ENCODE measurements at regions not wholly inside any gene's neighbourhood (a gene's known extent, or its start where the extent isn't known, plus 50 kb on each side); places are given as distances from the start of the nearest gene placed in this dataset.

DNA sequence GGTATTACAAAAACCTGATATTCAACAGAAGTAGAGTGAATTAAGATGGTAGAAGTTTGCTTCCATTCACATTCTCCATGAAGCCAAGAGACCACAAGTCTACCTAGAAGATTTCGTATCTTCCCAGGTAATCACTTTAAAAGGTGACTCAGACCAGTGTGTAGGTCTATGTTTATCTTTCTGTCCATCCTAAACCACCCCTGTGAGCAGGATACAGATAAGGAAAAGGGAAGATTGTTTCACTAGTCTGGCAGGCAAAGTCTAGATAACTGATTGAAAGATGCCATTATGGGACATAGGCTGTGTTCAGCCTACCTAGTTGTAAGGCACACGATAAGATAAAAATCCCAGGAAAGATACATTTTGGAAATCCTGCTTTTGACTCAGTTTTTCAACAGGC is 244.3 kb upstream of the NWD2 start:
- DNase-seq: no peak

DNA sequence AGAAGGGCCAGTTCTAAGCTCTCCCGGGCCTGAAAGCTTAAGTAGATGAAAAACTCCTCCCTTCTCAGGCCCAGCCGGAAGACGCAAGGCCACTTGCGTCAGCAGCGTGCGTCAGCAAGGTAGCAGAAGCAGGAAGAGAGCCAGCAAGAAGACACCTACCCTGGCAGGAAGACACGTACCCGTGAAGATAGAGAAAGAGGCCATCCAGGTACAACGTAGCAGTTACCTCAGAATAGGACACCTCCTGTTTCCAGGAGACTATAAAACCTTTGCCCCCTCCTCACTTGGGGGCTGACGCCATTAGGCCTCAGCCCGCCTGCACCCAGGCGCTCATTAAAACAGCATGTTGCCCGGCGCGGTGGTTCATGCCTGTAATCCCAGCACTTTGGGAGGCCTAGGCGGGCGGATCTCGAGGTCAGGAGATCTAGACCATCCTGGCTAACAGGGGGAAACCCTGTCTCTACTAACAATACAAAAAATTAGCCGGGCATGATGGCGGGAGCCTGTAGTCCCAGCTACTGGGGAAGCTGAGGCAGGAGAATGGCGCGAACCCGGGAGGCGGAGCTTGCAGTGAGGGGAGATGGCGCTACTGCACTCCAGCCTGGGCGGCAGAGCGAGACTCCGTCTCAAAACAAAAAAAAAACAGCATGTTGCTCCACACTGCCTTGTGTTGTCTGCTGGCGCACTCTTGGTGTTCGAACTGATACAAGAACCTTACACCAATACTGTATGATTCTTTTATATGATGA is 242.7 kb upstream of the NWD2 start:
- DNase-seq: no peak

DNA sequence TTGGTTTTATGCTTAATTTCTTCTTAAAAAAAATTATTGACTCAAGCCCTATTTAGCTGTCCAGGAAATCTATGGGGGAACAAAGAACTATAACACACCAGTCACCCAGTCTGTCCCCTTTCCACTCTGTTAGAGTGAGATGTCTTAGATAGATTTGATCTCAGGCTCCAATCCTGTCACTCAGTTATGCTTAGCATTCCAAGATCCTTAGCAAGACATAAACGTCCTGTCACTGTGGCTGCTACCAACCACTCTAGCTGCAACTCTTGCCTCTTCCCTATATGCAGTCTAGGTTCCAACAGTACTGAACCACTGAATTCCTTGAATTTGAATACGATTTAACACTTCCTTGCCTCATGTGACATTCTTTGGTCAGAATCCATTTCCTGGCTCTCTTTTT is 241.9 kb upstream of the NWD2 start:
- DNase-seq: no peak

DNA sequence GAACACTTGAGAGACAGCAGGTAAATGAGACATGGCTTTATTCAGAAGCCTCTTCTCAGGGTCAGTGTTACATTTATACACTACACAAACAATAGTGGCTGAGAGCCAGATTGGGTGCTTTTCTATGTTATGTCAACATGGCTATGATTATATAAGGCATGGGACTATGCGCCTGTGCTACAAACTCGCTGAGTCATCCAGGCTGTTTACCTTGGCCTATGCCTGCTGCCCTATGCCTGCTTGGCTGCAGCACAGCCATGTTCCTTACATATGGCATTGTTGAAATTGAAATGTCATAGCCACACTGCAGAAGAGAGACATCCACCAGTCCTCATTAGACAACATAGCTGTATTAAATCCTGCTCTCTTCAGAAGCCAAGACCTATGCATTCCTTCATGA is 236.3 kb upstream of the NWD2 start:
- no peak for DNase-seq

DNA sequence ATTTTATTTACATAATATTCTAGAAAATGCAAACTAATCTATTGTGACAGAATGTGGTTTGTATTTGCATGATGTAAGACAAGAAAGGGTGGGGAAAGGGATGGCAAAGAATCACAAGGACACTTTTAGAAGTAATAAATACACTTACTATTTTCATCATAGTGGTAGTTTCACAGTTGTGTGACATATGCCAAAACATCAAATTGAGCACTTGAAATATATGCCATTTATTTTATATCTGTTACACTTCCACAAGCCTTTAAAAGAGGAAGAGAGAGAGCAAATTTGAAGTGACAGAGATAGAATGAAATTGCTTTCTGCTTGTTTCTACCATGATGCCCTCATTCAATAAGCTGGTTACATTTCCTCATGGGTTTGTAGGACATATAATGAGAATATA is 230.0 kb upstream of the NWD2 start:
- DNase-seq: no peak

DNA sequence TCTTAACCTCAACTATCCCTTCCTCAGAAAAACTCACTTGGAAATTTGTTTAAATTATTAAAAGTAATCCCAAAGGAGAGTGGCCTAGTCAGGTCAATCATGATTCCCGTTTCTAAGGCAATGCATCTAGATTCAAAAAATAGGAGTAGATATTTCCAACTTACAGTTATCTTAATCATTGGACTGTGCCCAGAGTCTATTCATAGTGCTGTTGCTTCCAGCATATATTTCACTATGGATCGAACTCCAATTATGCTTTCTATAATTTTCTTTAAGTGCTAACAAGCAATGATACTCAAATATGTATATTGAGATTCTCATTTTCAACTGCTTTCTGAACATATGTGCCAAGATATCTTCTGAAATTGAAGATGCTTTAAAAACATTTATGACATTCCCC is 229.2 kb upstream of the NWD2 start:
- no peak for DNase-seq

DNA sequence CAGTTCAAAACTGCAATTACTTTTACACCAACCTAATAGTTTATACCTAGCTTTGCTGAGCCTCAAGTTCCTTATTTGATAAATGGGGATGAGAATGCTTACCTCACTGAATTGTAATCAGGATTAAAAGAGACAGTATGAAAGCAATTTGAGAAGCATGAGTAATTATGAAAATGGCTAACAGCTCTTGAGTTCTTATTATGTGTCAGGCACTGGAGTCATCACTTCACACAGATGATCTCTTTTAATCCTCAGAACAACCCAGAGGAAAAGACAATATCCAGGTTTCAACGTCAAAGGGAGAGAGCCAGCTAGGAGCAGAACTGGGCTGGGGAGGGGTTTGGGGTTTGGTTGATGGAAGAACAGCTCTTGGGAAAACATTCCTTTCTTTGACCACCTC is 221.0 kb upstream of the NWD2 start:
- DNase-seq: no peak

DNA sequence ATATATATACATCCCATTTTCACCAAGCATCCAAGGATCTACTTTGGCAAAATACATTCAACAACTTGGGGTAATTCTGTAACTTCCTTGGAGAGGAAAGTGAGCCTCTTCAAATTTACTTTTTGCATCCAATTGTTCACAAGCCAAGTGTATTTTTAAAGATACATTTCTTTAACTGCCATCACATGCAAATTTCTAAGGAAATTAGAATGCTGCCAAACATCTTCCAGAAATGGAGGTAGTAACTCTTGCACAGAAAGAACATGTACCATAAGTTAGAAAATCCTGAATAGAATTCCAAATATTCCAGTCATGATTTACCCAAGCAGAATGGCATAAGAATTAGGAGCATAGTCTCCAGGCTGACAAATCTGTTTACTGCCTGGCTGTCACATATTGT is 220.5 kb upstream of the NWD2 start:
- no peak for DNase-seq

- DNase-seq: no peak
These were observed 203.7 kb upstream of the NWD2 start for GRCh38 chr4:37040816-37041215.

- DNase-seq: no peak
These were observed 201.2 kb upstream of the NWD2 start for GRCh38 chr4:37043342-37043741.

DNA sequence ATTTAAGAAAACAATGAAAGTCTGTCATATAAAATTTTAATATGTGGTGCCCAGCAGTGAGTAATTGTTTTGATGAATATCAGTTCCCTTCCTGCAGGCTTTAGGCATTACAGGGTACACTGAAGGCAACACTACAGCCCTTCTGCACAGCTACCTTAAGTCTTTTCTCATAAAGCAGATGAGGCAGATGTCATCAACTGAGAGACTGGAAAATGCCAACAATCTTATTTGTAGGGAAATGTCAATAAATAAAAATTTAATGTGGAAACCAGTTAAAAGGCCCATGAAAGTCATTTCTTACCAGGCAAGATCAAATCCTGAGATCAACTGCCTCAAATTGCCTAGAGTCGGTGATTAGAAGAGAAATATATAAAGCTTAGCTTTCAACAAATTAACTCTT is 193.4 kb upstream of the NWD2 start:
- no peak for DNase-seq

DNA sequence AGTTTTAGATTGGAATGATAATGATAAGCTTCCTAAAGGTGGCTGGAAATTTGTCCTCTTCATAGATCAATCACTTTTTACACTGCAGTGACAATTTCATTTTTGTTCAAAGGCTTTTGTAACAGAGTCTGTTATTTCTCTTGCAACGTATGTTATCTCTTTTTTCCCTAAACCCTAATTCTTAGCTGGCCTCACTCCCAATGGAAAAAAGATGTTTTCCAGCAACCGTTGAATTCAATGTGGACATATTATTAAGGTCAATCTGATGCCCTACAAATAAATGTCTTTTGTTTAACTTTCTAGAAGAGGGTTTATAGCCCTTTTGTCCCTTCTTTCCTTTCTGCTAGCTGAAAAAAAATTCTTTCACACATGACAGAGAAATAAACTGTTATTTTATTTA is 192.7 kb upstream of the NWD2 start:
- no peak for DNase-seq

DNA sequence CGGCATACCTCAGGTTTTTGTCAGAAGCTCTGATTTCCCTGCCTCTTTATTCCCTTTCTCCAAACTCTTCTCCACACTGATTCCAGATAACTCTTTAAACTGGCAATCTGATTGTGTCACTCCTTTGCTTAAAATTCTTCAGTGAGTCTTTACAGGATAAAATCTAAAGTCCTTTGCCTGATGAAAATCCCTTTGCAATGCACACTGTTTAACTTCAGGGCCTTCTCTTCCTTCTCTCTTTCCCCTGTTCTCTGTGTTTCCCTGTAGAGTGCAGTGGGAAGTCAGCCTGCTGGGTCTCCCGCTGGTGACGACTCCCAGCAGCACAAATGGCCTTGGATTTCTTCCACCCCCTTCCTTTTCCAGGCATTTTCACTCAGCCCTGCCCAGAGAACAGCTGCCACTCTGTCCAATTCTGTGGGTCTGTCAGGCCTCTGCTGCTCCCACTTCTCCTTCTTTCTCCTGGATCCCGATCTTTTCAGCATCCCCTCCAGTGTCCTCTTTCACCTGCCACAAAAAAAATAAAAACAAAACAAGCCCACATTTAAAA is 189.9 kb upstream of the NWD2 start:
- DNase-seq: no peak

GRCh38 chr4:37058826-37059225 is 185.7 kb upstream of the NWD2 start:
- no peak for DNase-seq

- DNase-seq: no peak
These were observed 178.4 kb upstream of the NWD2 start for GRCh38 chr4:37066159-37066558.

- DNase-seq: no peak
These were observed 176.0 kb upstream of the NWD2 start for GRCh38 chr4:37068580-37068979.

- no peak for DNase-seq
These were observed 174.5 kb upstream of the NWD2 start for GRCh38 chr4:37070041-37070440.

- no peak for DNase-seq
These were observed 173.0 kb upstream of the NWD2 start for GRCh38 chr4:37071576-37071975.

DNA sequence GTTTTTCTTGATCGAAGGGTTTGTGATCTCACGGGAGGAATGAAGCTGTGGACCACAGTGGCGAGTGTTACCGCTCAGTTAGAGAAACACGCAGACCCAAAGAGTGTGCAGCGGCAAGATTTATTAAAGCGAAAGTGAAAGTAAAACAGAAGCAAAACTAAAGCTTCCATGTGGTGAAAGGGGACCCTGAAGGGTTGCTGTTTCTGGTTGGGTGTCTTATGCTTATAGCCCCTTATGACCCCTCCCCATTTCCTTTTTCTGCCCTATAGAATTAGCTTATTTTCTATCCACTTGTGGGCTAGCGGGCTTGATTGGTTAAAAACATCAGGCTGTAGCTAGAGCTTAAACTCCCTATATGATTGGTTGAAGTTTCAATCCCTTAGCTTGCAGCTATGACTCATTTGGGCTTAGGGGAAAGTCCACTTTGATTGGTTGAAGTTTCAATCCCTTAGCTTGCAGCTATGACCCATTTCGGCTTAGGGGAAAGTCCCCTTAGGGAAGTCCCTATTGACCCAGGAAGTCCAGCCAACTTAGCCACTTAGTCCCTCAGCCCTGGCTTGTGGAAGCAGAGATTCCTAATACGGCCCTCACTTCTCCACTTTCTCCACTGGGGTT is 171.2 kb upstream of the NWD2 start:
- no peak for DNase-seq

DNA sequence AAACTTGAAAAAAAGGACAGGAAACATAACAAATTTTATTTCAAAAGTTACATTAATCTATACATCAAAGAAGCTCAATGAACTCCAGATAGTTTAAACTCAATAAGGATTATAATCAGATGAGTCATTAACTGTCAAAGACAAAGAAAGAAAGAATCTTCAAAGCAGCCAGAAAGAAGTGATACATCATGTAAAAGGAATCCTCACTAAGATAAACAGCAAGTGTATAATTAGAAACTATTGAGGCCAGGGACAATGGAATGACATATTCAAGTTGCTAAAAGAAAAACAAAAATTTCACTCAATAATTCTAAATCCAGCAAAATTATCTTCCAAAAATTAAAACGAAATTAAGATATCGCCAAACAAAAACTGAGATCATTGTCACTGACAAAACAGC is 161.6 kb upstream of the NWD2 start:
- DNase-seq: no peak

GRCh38 chr4:37095925-37096324 is 148.6 kb upstream of the NWD2 start:
- DNase-seq: no peak

- no peak for DNase-seq
These were observed 143.4 kb upstream of the NWD2 start for GRCh38 chr4:37101182-37101581.

GRCh38 chr4:37101686-37102085 is 142.9 kb upstream of the NWD2 start:
- no peak for DNase-seq

DNA sequence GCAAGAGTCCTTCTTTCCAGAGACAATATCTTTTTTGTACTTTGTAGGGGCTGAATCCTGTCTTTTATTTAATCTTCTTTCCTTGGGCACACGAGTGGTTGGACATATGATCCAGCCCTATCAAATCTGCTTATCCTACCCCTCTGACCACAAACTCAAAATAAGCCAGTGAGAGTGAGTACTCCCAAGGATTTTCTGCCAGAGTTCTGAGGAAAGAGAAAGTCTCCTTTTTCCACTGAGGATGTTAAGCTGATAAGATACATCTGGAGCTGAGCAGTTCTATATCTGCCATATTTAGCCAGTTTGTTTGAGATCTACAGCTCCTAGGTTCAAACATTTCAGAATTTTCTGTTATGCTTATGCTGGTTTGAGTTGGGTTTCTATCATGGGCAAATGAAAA is 134.8 kb upstream of the NWD2 start:
- no peak for DNase-seq

DNA sequence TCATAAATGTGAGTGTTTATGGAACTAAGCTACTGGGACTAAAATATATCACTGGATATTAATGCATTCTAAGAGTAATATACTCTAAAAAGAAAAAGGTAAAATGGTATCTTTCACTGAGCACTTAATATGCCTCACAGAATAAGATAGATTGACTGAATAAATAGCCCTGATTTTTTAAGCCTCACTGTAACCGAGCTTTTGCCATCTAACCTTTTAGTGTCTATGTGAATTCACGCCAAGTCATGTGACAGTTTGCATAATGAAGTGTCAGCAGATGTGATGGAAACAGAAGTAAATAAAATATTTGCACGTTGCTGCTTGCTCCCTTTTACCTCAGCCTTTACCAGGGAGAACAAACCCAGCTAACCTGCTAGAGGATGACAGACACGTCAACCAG is 119.7 kb upstream of the NWD2 start:
- DNase-seq: no peak
